ENCODE measurements at regions not wholly inside any gene's neighbourhood (a gene's known extent, or its start where the extent isn't known, plus 50 kb on each side); places are given as distances from the start of the nearest gene placed in this dataset.
"Not testable (repeated sequence)": the region's sequence is repeated elsewhere in the genome, so short reads cannot be mapped to it uniquely, and the experiment has no call there.

DNA sequence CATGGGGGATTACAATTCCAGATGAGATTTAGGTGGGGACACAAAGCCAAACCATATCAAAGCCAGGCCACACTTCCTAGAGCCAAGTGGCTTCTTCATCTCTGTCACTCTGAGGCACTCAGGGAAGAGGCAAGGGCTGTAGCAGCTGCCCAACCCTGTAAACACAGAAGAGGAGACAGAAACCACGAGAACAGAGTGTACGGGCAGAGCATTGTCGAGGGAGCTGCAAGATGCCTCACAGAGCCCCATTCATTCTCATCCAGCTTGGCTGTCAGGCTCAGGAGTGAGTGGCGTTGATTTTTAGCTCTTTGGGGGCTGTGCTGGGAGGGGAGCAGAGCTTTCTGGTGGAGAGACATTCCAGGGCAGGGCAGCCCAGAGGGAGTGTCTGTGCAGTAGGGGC is 117.2 kb upstream of the SALL1 start:
- POLR2A ChIA-PET (ENCODE audit: partially characterized antibody): no interaction called here
- H3K36me3 Mint-ChIP-seq: no peaks in the 10 kb centered on the region
- no peak overlapping the region for H3K27ac Mint-ChIP-seq
- H3K4me3 Mint-ChIP-seq: no peak overlapping the region
- H3K9me3 ChIP-seq (ENCODE audit: control insufficient read depth in 1 of 2, low read length in 2 of 2): no peaks in the 10 kb centered on the region
- intact Hi-C loops (cut with micrococcal nuclease): no loop called here
- no peaks in the 10 kb centered on the region for H3K4me1 ChIP-seq (ENCODE audit: insufficient read depth, low read length)
- DNase-seq: no peak
- H3K27me3 ChIP-seq (ENCODE audit: insufficient read depth, low read length): no peaks in the 10 kb centered on the region
- H3K4me1 Mint-ChIP-seq: no peaks in the 10 kb centered on the region
- CTCF ChIA-PET (ENCODE audit: partially characterized antibody): no interaction called here
- peaks cover 3 to 12% (median 7%) of the 10 kb centered on the region in 8 donors for H3K9me3 Mint-ChIP-seq
- no peak overlapping the region for H3K4me3 ChIP-seq (ENCODE audit: low read length in 2 of 2)
- no peaks in the 10 kb centered on the region for H3K36me3 ChIP-seq (ENCODE audit: insufficient read depth, low read length)
- H3K27me3 Mint-ChIP-seq: no peaks in the 10 kb centered on the region
- no peak overlapping the region for H3K27ac ChIP-seq (ENCODE audit: low read depth, low read length)

DNA sequence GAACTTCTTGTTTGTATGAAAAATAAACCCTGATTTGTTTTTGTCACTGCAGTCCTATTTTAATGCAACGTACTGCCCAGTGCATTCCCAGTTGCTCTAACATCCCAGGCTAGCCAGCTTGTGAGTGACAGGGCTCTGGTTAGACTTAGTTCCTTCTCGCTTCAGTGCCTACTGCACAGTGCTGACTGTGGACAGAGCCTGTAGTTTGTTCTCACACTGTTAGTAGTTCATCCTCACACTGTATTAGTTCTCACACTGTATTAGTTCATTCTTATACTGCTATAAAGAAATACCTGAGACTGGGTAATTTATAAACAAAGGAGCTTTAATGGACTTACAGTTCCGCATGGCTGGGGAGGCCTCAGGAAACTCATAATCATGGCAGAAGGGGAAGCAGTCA is 116.6 kb upstream of the SALL1 start:
- DNase-seq: no peak
- H3K27ac Mint-ChIP-seq: no peak overlapping the region
- peaks cover 3 to 14% (median 7%) of the 10 kb centered on the region in 8 donors for H3K9me3 Mint-ChIP-seq

GRCh38 chr16:51262428-51262827 is 111.4 kb upstream of the SALL1 start:
- intact Hi-C loops (cut with micrococcal nuclease): no loop called here
- no peak for DNase-seq
- H3K4me1 Mint-ChIP-seq: no peaks in the 10 kb centered on the region

More for the DNA sequence above, 116.6 kb upstream of the SALL1 start:
- H3K27me3 Mint-ChIP-seq: no peaks in the 10 kb centered on the region
- H3K27me3 ChIP-seq (ENCODE audit: insufficient read depth, low read length): no peaks in the 10 kb centered on the region
- H3K9me3 ChIP-seq (ENCODE audit: control insufficient read depth in 1 of 2, low read length in 2 of 2): no peaks in the 10 kb centered on the region
- no peaks in the 10 kb centered on the region for H3K36me3 Mint-ChIP-seq
- intact Hi-C loops (cut with micrococcal nuclease): no loop called here
- H3K4me3 ChIP-seq (ENCODE audit: low read length in 2 of 2): no peak overlapping the region
- no peaks in the 10 kb centered on the region for H3K4me1 ChIP-seq (ENCODE audit: insufficient read depth, low read length)
- no peaks in the 10 kb centered on the region for H3K36me3 ChIP-seq (ENCODE audit: insufficient read depth, low read length)
- H3K4me3 Mint-ChIP-seq: no peak overlapping the region
- H3K4me1 Mint-ChIP-seq: no peaks in the 10 kb centered on the region
- ChIA-PET POLR2A (ENCODE audit: partially characterized antibody) (no interaction called here), CTCF (ENCODE audit: partially characterized antibody) (no interaction called here)
- no peak overlapping the region for H3K27ac ChIP-seq (ENCODE audit: low read depth, low read length)

GRCh38 chr16:51261919-51262318 is 110.8 kb upstream of the SALL1 start:
- Histone ChIP-seq H3K27ac (ENCODE audit: low read depth, low read length) (no peak overlapping the region), H3K4me3 (ENCODE audit: low read length in 2 of 2) (no peak overlapping the region), H3K27me3 (ENCODE audit: insufficient read depth, low read length) (no peaks in the 10 kb centered on the region), H3K4me1 (ENCODE audit: insufficient read depth, low read length) (no peaks in the 10 kb centered on the region), H3K36me3 (ENCODE audit: insufficient read depth, low read length) (no peaks in the 10 kb centered on the region), H3K9me3 (ENCODE audit: control insufficient read depth in 1 of 2, low read length in 2 of 2) (no peaks in the 10 kb centered on the region)
- Mint-ChIP-seq H3K4me1 (no peaks in the 10 kb centered on the region), H3K36me3 (no peaks in the 10 kb centered on the region), H3K9me3 (peaks cover 3 to 21% (median 10%) of the 10 kb centered on the region in 8 donors), H3K27me3 (no peaks in the 10 kb centered on the region), H3K27ac (peak overlapping the region in 1 of 7 donors; percentile 32), H3K4me3 (no peak overlapping the region)
- DNase-seq: no peak
- POLR2A ChIA-PET (ENCODE audit: partially characterized antibody): no interaction called here
- intact Hi-C loops (cut with micrococcal nuclease): no loop called here
- CTCF ChIA-PET (ENCODE audit: partially characterized antibody): no interaction called here

More at GRCh38 chr16:51262428-51262827, 111.4 kb upstream of the SALL1 start:
- ChIA-PET CTCF (ENCODE audit: partially characterized antibody) (no interaction called here), POLR2A (ENCODE audit: partially characterized antibody) (no interaction called here)
- H3K9me3 Mint-ChIP-seq: peaks cover 3 to 21% (median 9%) of the 10 kb centered on the region in 8 donors
- Histone ChIP-seq H3K36me3 (ENCODE audit: insufficient read depth, low read length) (no peaks in the 10 kb centered on the region), H3K4me3 (ENCODE audit: low read length in 2 of 2) (no peak overlapping the region), H3K27me3 (ENCODE audit: insufficient read depth, low read length) (no peaks in the 10 kb centered on the region), H3K4me1 (ENCODE audit: insufficient read depth, low read length) (no peaks in the 10 kb centered on the region), H3K9me3 (ENCODE audit: control insufficient read depth in 1 of 2, low read length in 2 of 2) (no peaks in the 10 kb centered on the region), H3K27ac (ENCODE audit: low read depth, low read length) (no peak overlapping the region)
- no peaks in the 10 kb centered on the region for H3K27me3 Mint-ChIP-seq
- H3K27ac Mint-ChIP-seq: no peak overlapping the region
- H3K4me3 Mint-ChIP-seq: no peak overlapping the region
- no peaks in the 10 kb centered on the region for H3K36me3 Mint-ChIP-seq

DNA sequence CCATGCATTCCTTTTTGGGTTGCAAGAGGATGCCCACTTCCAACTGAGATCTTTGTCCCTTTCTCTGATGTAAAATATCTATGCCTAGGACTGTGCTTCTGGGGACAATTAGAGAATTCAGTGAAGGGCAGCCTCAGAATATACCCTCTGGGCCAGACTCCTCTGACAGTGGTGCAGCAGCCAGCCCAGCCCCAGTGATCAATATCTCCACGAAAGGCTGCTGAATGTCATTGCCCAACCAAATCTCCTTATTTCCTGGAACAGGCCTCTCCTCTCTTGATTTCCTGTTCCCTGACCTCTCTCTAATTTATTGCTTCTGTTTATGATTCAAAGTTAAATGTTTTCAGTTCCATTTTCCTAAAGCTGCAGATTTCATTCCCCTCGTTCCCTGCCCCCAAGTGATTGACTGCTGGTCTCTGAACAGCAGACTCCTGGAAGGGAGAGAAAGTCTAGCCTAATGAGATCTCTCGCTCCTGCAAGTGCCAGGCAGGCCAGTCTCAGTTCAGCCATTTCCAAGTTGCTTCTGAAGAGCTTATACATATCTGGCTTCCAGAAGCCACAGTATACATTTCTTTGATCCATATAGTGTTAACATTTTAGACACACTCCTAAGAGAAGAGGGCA is 104.4 kb upstream of the SALL1 start:
- Mint-ChIP-seq H3K27me3 (peaks cover 0 to 1% of the 10 kb centered on the region in 2 donors), H3K27ac (no peak overlapping the region), H3K4me1 (no peaks in the 10 kb centered on the region), H3K4me3 (no peak overlapping the region), H3K9me3 (peaks cover 0 to 27% (median 13%) of the 10 kb centered on the region in 8 donors), H3K36me3 (peaks cover 2 to 3% of the 10 kb centered on the region in 2 donors)
- intact Hi-C loops (cut with micrococcal nuclease): no loop called here
- Histone ChIP-seq H3K36me3 (ENCODE audit: insufficient read depth, low read length) (no peaks in the 10 kb centered on the region), H3K4me3 (ENCODE audit: low read length in 2 of 2) (no peak overlapping the region), H3K27ac (ENCODE audit: low read depth, low read length) (no peak overlapping the region), H3K9me3 (ENCODE audit: control insufficient read depth in 1 of 2, low read length in 2 of 2) (no peaks in the 10 kb centered on the region), H3K4me1 (ENCODE audit: insufficient read depth, low read length) (no peaks in the 10 kb centered on the region), H3K27me3 (ENCODE audit: insufficient read depth, low read length) (no peaks in the 10 kb centered on the region)
- CTCF ChIA-PET (ENCODE audit: partially characterized antibody): no interaction called here
- POLR2A ChIA-PET (ENCODE audit: partially characterized antibody): no interaction called here
- DNase-seq: no peak

DNA sequence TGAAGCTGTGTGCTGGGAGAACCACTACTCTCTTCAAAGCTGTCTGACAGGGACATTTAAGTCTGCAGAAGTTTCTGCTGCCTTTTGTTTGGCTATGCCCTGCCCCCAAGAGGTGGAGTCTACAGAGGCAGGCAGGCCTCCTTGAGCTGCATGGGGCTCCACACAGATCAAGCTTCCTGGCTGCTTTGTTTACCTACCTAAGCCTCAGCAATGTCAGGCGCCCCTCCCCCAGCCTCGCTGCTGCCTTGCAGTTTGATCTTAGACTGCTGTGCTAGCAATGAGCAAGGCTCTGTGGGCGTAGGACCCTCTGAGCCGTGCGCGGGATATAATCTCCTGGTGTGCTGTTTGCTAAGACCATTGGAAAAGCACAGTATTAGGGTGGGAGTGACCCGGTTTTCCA is 103.3 kb upstream of the SALL1 start:
- POLR2A ChIA-PET (ENCODE audit: partially characterized antibody); H3K27ac Mint-ChIP-seq: not testable (repeated sequence)

DNA sequence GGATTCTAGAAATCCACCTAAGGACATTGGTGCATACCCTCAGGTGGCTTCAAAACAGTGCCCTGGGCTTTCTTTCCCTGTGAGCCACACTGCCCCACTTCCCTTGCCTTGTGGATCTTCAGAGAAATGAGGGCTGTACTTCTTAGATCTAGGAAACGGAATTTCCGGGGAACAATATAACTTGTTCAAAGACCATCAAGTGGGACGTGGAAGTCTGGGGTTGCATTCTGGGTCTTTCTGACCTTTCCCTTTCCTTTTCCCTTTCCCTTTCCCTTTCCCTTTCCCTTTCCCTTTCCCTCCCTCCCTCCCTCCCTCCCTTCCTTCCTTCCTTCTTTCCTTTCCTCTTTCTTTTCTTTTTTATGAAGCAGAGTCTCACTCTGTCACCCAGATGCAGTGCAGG is 97.1 kb upstream of the SALL1 start:
- Histone ChIP-seq H3K4me3 (ENCODE audit: low read length in 2 of 2) (no peak overlapping the region), H3K27ac (ENCODE audit: low read depth, low read length) (no peak overlapping the region), H3K4me1 (ENCODE audit: insufficient read depth, low read length) (no peaks in the 10 kb centered on the region), H3K27me3 (ENCODE audit: insufficient read depth, low read length) (no peaks in the 10 kb centered on the region), H3K9me3 (ENCODE audit: control insufficient read depth in 1 of 2, low read length in 2 of 2) (no peaks in the 10 kb centered on the region), H3K36me3 (ENCODE audit: insufficient read depth, low read length) (no peaks in the 10 kb centered on the region)
- Mint-ChIP-seq H3K4me1 (no peaks in the 10 kb centered on the region), H3K27ac (no peak overlapping the region), H3K4me3 (no peak overlapping the region), H3K27me3 (no peaks in the 10 kb centered on the region), H3K36me3 (peaks cover 0 to 2% of the 10 kb centered on the region in 2 donors), H3K9me3 (peaks cover 0 to 30% (median 8%) of the 10 kb centered on the region in 8 donors)
- DNase-seq: no peak
- ChIA-PET POLR2A (ENCODE audit: partially characterized antibody) (no interaction called here), CTCF (ENCODE audit: partially characterized antibody) (no interaction called here)
- intact Hi-C loops (cut with micrococcal nuclease): no loop called here

More for the DNA sequence above, 103.3 kb upstream of the SALL1 start:
- H3K4me3 Mint-ChIP-seq; H3K36me3 ChIP-seq (ENCODE audit: insufficient read depth, low read length); H3K4me1 Mint-ChIP-seq; intact Hi-C loops (cut with micrococcal nuclease); H3K27me3 ChIP-seq (ENCODE audit: insufficient read depth, low read length); H3K27ac ChIP-seq (ENCODE audit: low read depth, low read length); H3K27me3 Mint-ChIP-seq; H3K9me3 ChIP-seq (ENCODE audit: control insufficient read depth in 1 of 2, low read length in 2 of 2); H3K4me1 ChIP-seq (ENCODE audit: insufficient read depth, low read length); H3K4me3 ChIP-seq (ENCODE audit: low read length in 2 of 2); DNase-seq; CTCF ChIA-PET (ENCODE audit: partially characterized antibody); H3K36me3 Mint-ChIP-seq: not testable (repeated sequence)
- H3K9me3 Mint-ChIP-seq: peaks cover 0 to 30% (median 13%) of the 10 kb centered on the region in 8 donors

DNA sequence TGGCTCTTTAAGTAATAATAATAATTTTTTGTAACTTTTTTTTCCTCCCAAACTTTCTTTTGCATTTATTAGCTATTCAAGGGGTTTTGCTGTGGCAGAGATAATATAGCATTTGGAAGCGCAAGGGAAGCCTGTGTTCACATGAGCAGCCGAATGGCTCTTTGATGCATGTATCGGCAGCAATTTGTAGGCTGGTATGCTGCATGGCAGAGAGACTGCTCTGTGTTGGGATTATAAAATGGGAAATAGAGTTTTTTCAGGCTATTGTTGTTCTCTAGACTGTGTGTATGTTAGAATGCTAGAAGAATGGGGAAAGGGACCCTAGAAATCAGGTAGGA is 94.6 kb upstream of the SALL1 start:
- Mint-ChIP-seq H3K4me1 (no peaks in the 10 kb centered on the region), H3K36me3 (no peaks in the 10 kb centered on the region), H3K27me3 (no peaks in the 10 kb centered on the region), H3K9me3 (peaks cover 0 to 20% (median 7%) of the 10 kb centered on the region in 8 donors), H3K27ac (no peak overlapping the region), H3K4me3 (no peak overlapping the region)
- H3K27me3 ChIP-seq (ENCODE audit: insufficient read depth, low read length): no peaks in the 10 kb centered on the region
- H3K27ac ChIP-seq (ENCODE audit: low read depth, low read length): no peak overlapping the region
- H3K4me3 ChIP-seq (ENCODE audit: low read length in 2 of 2): no peak overlapping the region
- H3K4me1 ChIP-seq (ENCODE audit: insufficient read depth, low read length): no peaks in the 10 kb centered on the region
- POLR2A ChIA-PET (ENCODE audit: partially characterized antibody): no interaction called here
- CTCF ChIA-PET (ENCODE audit: partially characterized antibody): interaction anchor here (1.6 kb wide), 1 partner anchor 10 kb away, joined by 3 read pairs; no protein-coding TSS in a partner anchor
- no peak for DNase-seq
- H3K9me3 ChIP-seq (ENCODE audit: control insufficient read depth in 1 of 2, low read length in 2 of 2): peaks cover 0 to 3% of the 10 kb centered on the region in 2 donors
- no peaks in the 10 kb centered on the region for H3K36me3 ChIP-seq (ENCODE audit: insufficient read depth, low read length)
- intact Hi-C loops (cut with micrococcal nuclease): no loop called here

Data from CD4-positive, alpha-beta memory T cell (primary cell).